GM23338 (cell line): ENCODE measurements at regions not wholly inside any gene's neighbourhood (a gene's known extent, or its start where the extent isn't known, plus 50 kb on each side); places are given as distances from the start of the nearest gene placed in this dataset.

Experiments
- ATAC-seq: fragments of 200-7000 bp; cut with Tn5 transposase; 3 replicates; pipeline ENCODE4 v1.9.1; 2020
- DNase-seq: peaks from one replicate; pipeline ENCODE4 v3.0.0-alpha.2; 2015; ENCODE audit warnings: low spot score
- H2AFZ ChIP-seq: fragments of 200-600 bp; sonication (generic); 2 replicates; pipeline ENCODE4 v1.8.0; 2016; ENCODE audit warnings: antibody characterized with exemption, mild to moderate bottlenecking, moderate library complexity
- H3F3A ChIP-seq: fragments of 200-600 bp; sonication (generic); replicated peaks from 2 replicates; pipeline ENCODE4 v1.8.0; 2017; ENCODE audit warnings: antibody characterized with exemption, mixed run types, low read depth
- H3K27ac ChIP-seq: fragments of 200-600 bp; sonication (generic); 2 replicates; pipeline ENCODE4 v1.6.1; 2016; ENCODE audit warnings: low read depth
- H3K27me3 ChIP-seq: fragments of 200-600 bp; sonication (generic); 2 replicates; pipeline ENCODE4 v1.8.0; 2016; ENCODE audit warnings: mild to moderate bottlenecking, mixed run types, moderate library complexity; ENCODE audit not compliant: insufficient read depth
- H3K36me3 ChIP-seq: fragments of 200-600 bp; sonication (generic); 2 replicates; pipeline ENCODE4 v1.8.0; 2016; ENCODE audit warnings: mild to moderate bottlenecking; ENCODE audit not compliant: insufficient read depth
- H3K4me1 ChIP-seq: fragments of 200-600 bp; sonication (generic); 2 replicates; pipeline ENCODE4 v1.8.0; 2016; ENCODE audit warnings: mild to moderate bottlenecking, moderate library complexity; ENCODE audit not compliant: insufficient read depth
- H3K4me2 ChIP-seq: fragments of 200-600 bp; sonication (generic); 2 replicates; pipeline ENCODE4 v1.7.1; 2017; ENCODE audit warnings: mixed run types
- H3K4me3 ChIP-seq: fragments of 200-600 bp; sonication (generic); 2 replicates; pipeline ENCODE4 v1.6.1; 2016; ENCODE audit warnings: mixed run types
- H3K79me2 ChIP-seq: fragments of 200-600 bp; sonication (generic); replicated peaks from 2 replicates; pipeline ENCODE4 v1.8.0; 2017; ENCODE audit warnings: mild to moderate bottlenecking; ENCODE audit not compliant: insufficient read depth
- H3K9me2 ChIP-seq: fragments of 200-600 bp; sonication (generic); 2 replicates; pipeline ENCODE4 v1.8.0; 2017; ENCODE audit not compliant: insufficient read depth
- H4K20me1 ChIP-seq: fragments of 200-600 bp; sonication (generic); replicated peaks from 2 replicates; pipeline ENCODE4 v1.8.0; 2017; ENCODE audit warnings: mild to moderate bottlenecking; ENCODE audit not compliant: insufficient read depth
- H3K27ac Mint-ChIP-seq: 2 replicates; pipeline ENCODE4 v1.8.0; 2020; ENCODE audit warnings: inconsistent platforms, mild to moderate bottlenecking, moderate library complexity, mixed read lengths
- H3K27me3 Mint-ChIP-seq: 3 replicates; pipeline ENCODE4 v1.8.0; 2022; ENCODE audit warnings: low read depth, mild to moderate bottlenecking, moderate library complexity, mixed read lengths, inconsistent platforms; ENCODE audit not compliant: insufficient read depth, poor library complexity
- H3K36me3 Mint-ChIP-seq: 3 replicates; pipeline ENCODE4 v1.8.0; 2021; ENCODE audit warnings: low read depth, mild to moderate bottlenecking, inconsistent platforms, moderate library complexity, mixed read lengths
- H3K4me1 Mint-ChIP-seq: 3 replicates; pipeline ENCODE4 v1.8.0; 2020; ENCODE audit warnings: mild to moderate bottlenecking, inconsistent platforms, mixed read lengths
- H3K4me3 Mint-ChIP-seq: 3 replicates; pipeline ENCODE4 v1.8.0; 2021; ENCODE audit warnings: moderate library complexity, mild to moderate bottlenecking, inconsistent platforms, mixed read lengths
- H3K9me3 Mint-ChIP-seq: 3 replicates; pipeline ENCODE4 v1.8.0; 2020; ENCODE audit warnings: moderate library complexity, mild to moderate bottlenecking, inconsistent platforms, mixed read lengths
- CREB1 ChIP-seq: fragments of 250-450 bp; sonication (Bioruptor Pico); IDR thresholded peaks from 2 replicates; pipeline ENCODE4 v1.5.0; 2020; ENCODE audit warnings: low read depth, mild to moderate bottlenecking, moderate library complexity
- CTCF ChIP-seq, 2 experiments: fragments of 200-600 bp in 1 of 2; sonication (generic) in 1 of 2; conservative IDR thresholded peaks; 2 replicates each; pipeline versions ENCODE4 v1.5.1 to v1.6.1; 2016 to 2017; ENCODE audit warnings: antibody characterized with exemption in 2 of 2, low read depth in 2 of 2, mild to moderate bottlenecking in 2 of 2, moderate library complexity in 1 of 2
- ETS1 ChIP-seq: IDR thresholded peaks from 2 replicates; pipeline ENCODE4 v1.6.1; 2016; ENCODE audit warnings: antibody characterized with exemption
- EZH2 ChIP-seq: fragments of 200-600 bp; sonication (generic); IDR thresholded peaks from one replicate; pipeline ENCODE4 v1.8.0; 2017; ENCODE audit warnings: antibody characterized with exemption, mild to moderate bottlenecking, low read depth; ENCODE audit not compliant: unreplicated experiment
- EZH2phosphoT487 ChIP-seq: fragments of 200-600 bp; sonication (generic); IDR thresholded peaks from one replicate; pipeline ENCODE4 v1.8.1; 2018; ENCODE audit warnings: antibody characterized with exemption; ENCODE audit not compliant: unreplicated experiment
- JUNB ChIP-seq: IDR thresholded peaks from one replicate; pipeline ENCODE4 v1.6.1; 2016; ENCODE audit warnings: antibody characterized with exemption; ENCODE audit not compliant: unreplicated experiment
- POLR2AphosphoS5 ChIP-seq: IDR thresholded peaks from 2 replicates; pipeline ENCODE4 v1.6.1; 2016; ENCODE audit warnings: antibody characterized with exemption, low read depth
- STAT1 ChIP-seq: IDR thresholded peaks from one replicate; pipeline ENCODE4 v1.6.1; 2016; ENCODE audit warnings: antibody characterized with exemption; ENCODE audit not compliant: unreplicated experiment
- ZNF114 ChIP-seq: fragments of 250-450 bp; sonication (Bioruptor Pico); IDR thresholded peaks from 2 replicates; pipeline ENCODE4 v1.5.0; 2020; ENCODE audit warnings: mild to moderate bottlenecking, moderate library complexity
- ZNF331 ChIP-seq: fragments of 250-450 bp; sonication (Bioruptor Pico); IDR thresholded peaks from 2 replicates; pipeline ENCODE4 v1.5.0; 2020; ENCODE audit warnings: low read depth, mild to moderate bottlenecking, moderate library complexity

- H3K4me1 Mint-ChIP-seq: no peaks in the 10 kb centered on the region
- Histone ChIP-seq H3F3A (no peaks in the 10 kb centered on the region), H3K36me3 (no peaks in the 10 kb centered on the region), H3K79me2 (no peaks in the 10 kb centered on the region), H3K4me1 (no peaks in the 10 kb centered on the region), H3K27me3 (no peaks in the 10 kb centered on the region), H3K4me3 (no peak overlapping the region), H2AFZ (no peak overlapping the region), H3K9me2 (peaks cover 5% of the 10 kb centered on the region), H4K20me1 (no peaks in the 10 kb centered on the region), H3K27ac (no peak overlapping the region), H3K4me2 (no peak overlapping the region)
- peaks cover 3% of the 10 kb centered on the region; the same call in 2 of the 3 replicates for H3K9me3 Mint-ChIP-seq
- ATAC-seq (no peak), DNase-seq (no peak)
- no peak overlapping the region for H3K27ac Mint-ChIP-seq
- H3K4me3 Mint-ChIP-seq: no peak overlapping the region
- TF ChIP-seq CREB1 (CRISPR knock-in tag) (no peak), STAT1 (no peak), ETS1 (no peak), EZH2 (no peak)
- no peaks in the 10 kb centered on the region for H3K36me3 Mint-ChIP-seq
- peaks cover 7% of the 10 kb centered on the region for H3K27me3 Mint-ChIP-seq
Observed at GRCh38 chr20:10114598-10114997, 79.8 kb downstream of the ANKEF1 start.

- Histone ChIP-seq H2AFZ (no peak overlapping the region), H3K36me3 (no peaks in the 10 kb centered on the region), H3K4me1 (no peaks in the 10 kb centered on the region), H4K20me1 (no peaks in the 10 kb centered on the region), H3K27ac (no peak overlapping the region), H3K79me2 (no peaks in the 10 kb centered on the region), H3K9me2 (peaks cover 5% of the 10 kb centered on the region), H3F3A (no peaks in the 10 kb centered on the region), H3K4me3 (no peak overlapping the region), H3K4me2 (no peak overlapping the region), H3K27me3 (no peaks in the 10 kb centered on the region)
- peaks cover 3% of the 10 kb centered on the region; the same call in 2 of the 3 replicates for H3K9me3 Mint-ChIP-seq
- ATAC-seq (no peak), DNase-seq (no peak)
- no peak overlapping the region for H3K4me3 Mint-ChIP-seq
- no peaks in the 10 kb centered on the region for H3K36me3 Mint-ChIP-seq
- H3K27me3 Mint-ChIP-seq: peaks cover 7% of the 10 kb centered on the region
- no peaks in the 10 kb centered on the region for H3K4me1 Mint-ChIP-seq
- no peak overlapping the region for H3K27ac Mint-ChIP-seq
- TF ChIP-seq STAT1 (no peak), JUNB (no peak), POLR2AphosphoS5 (no peak), EZH2phosphoT487 (no peak), ZNF331 (no peak), CREB1 (CRISPR knock-in tag) (no peak), ZNF114 (CRISPR knock-in tag) (no peak), CTCF (conservative IDR thresholded peaks at IDR 0.05; ENCODE audit: low read depth in 2 of 2) (no peak), ETS1 (no peak), EZH2 (no peak)
Observed at GRCh38 chr20:10115021-10115420, 80.2 kb downstream of the ANKEF1 start.
